Tibial nerve (tissue), 4 donors: ENCODE measurements at regions not wholly inside any gene's neighbourhood (a gene's known extent, or its start where the extent isn't known, plus 50 kb on each side); places are given as distances from the start of the nearest gene placed in this dataset.

Source experiments
- DNase-seq, 2 donors: peaks; one replicate each; pipeline ENCODE4 v3.0.0-alpha.2; 2019; ENCODE audit warnings: low spot score in 2 of 2
- H3K27ac ChIP-seq, 4 donors: fragments of 200-600 bp; sonication (generic) in 3 of 4; one replicate each; pipeline ENCODE4 v1.5.1; 2017 to 2019; ENCODE audit warnings: mild to moderate bottlenecking in 1 of 4
- H3K27me3 ChIP-seq, 2 donors: fragments of 200-600 bp; sonication (generic) in 1 of 2; one replicate each; pipeline versions ENCODE4 v1.5.1 to v1.6.0; 2017 to 2019
- H3K36me3 ChIP-seq, 3 donors: fragments of 200-600 bp; sonication (generic); one replicate each; pipeline ENCODE4 v1.5.1; 2018 to 2019
- H3K4me1 ChIP-seq, 4 donors: fragments of 200-600 bp; sonication (generic) in 3 of 4; one replicate each; pipeline ENCODE4 v1.5.1; 2017 to 2019
- H3K4me3 ChIP-seq, 4 donors: fragments of 200-600 bp; sonication (generic) in 3 of 4; one replicate each; pipeline ENCODE4 v1.5.1; 2017 to 2019; ENCODE audit warnings: mild to moderate bottlenecking in 1 of 4, moderate library complexity in 1 of 4
- H3K9me3 ChIP-seq, 4 donors: fragments of 200-600 bp; sonication (generic) in 3 of 4; one replicate each; pipeline ENCODE4 v1.5.1; 2017 to 2019
- EP300 ChIP-seq, 2 donors: sonication (generic); formaldehyde crosslinking; IDR thresholded peaks; one replicate each; pipeline ENCODE4 v1.6.1; 2017; ENCODE audit warnings: antibody characterized with exemption in 2 of 2, mild to moderate bottlenecking in 1 of 2
- POLR2A ChIP-seq, 2 donors: fragments of 450-650 bp; IDR thresholded peaks; one replicate each; pipeline ENCODE4 v1.6.1; 2017; ENCODE audit warnings: antibody characterized with exemption in 2 of 2, mild to moderate bottlenecking in 2 of 2, moderate library complexity in 2 of 2
- WGBS, 2 donors: methylation state at CpG; one replicate each; pipeline ENCODE4 v1.1.5; 2018; 5-methylcytosine and 5-hydroxymethylcytosine counted together
- TF ChIP-seq, protein P1 (sequence below), 5 experiments: fragments of 200-600 bp in 3 of 5; fragments of 450-650 bp in 2 of 5; sonication (generic) in 3 of 5; IDR thresholded peaks; one replicate each; pipeline ENCODE4 v1.5.1; 2016 to 2019; ENCODE audit warnings: antibody characterized with exemption in 5 of 5, mild to moderate bottlenecking in 3 of 5, moderate library complexity in 2 of 5

DNA sequence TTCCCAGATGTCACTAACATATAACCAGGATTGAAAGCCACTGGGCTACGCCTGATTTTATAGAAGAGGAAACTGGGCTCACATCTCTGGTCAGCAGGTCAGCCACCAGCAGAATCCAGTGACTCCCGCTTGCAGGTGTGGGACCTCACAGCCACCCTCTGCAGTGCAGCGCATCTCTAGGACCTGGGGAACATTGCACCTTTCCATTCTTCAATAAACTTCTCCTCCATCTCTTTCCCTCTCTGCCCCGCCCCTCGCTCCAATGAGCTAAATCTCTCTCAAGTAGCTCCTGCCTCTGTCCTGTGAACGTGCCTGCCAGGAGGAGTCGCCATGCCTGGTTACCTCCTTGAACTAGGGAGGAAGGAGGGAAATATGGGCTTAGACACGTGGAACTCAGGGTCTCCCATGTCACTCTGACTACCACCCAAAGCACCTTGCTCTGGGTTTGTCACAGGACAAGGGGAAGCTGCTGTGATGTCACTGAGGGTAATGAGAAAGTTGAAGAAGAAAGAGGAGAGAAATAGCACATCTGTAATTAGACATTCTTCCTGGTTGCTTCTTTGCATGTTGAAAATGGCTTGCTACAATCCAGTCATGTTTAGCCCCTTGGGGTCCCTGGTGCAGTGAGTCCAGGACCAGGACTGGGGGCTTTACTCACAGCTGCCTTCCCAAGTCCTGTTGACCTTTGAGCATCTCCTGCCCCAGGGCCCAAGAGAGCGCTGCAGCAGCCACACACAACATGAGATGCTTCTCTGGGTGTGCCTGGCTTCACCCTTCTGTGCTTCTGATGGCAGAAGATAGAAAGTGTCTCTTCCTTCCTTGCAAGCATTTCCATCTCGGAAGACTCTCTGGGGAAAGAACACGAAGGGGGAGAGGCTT lies 469.4 kb downstream of the PREX1 start:
- TF ChIP-seq EP300 (IDR thresholded peaks at IDR 0.05) = no peak
- TF ChIP-seq POLR2A (IDR thresholded peaks at IDR 0.05) = no peak
- TF ChIP-seq, protein P1, sequence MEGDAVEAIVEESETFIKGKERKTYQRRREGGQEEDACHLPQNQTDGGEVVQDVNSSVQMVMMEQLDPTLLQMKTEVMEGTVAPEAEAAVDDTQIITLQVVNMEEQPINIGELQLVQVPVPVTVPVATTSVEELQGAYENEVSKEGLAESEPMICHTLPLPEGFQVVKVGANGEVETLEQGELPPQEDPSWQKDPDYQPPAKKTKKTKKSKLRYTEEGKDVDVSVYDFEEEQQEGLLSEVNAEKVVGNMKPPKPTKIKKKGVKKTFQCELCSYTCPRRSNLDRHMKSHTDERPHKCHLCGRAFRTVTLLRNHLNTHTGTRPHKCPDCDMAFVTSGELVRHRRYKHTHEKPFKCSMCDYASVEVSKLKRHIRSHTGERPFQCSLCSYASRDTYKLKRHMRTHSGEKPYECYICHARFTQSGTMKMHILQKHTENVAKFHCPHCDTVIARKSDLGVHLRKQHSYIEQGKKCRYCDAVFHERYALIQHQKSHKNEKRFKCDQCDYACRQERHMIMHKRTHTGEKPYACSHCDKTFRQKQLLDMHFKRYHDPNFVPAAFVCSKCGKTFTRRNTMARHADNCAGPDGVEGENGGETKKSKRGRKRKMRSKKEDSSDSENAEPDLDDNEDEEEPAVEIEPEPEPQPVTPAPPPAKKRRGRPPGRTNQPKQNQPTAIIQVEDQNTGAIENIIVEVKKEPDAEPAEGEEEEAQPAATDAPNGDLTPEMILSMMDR (IDR thresholded peaks at IDR 0.05) = no peak
- Histone ChIP-seq H3K36me3 (no peaks in the 10 kb centered on the region), H3K27ac (no peak overlapping the region), H3K4me3 (no peak overlapping the region), H3K27me3 (no peaks in the 10 kb centered on the region), H3K9me3 (peaks cover 0 to 7% (median 0%) of the 10 kb centered on the region in 4 donors), H3K4me1 (no peaks in the 10 kb centered on the region)
- WGBS, 2 donors = 84 to 91% methylated on average over 10 to 11 of the region's 11 CpGs
- no peak for DNase-seq

- no peaks in the 10 kb centered on the region for H3K27me3 ChIP-seq
- peaks cover 0 to 7% (median 0%) of the 10 kb centered on the region in 4 donors for H3K9me3 ChIP-seq
- WGBS, 2 donors = 85 to 92% methylated on average over 4 of the region's 4 CpGs
- no peak overlapping the region for H3K4me3 ChIP-seq
- TF ChIP-seq POLR2A (IDR thresholded peaks at IDR 0.05) (no peak), EP300 (IDR thresholded peaks at IDR 0.05) (no peak)
- TF ChIP-seq, protein P1 (IDR thresholded peaks at IDR 0.05) = no peak
- H3K27ac ChIP-seq = no peak overlapping the region
- no peak for DNase-seq
- H3K36me3 ChIP-seq = no peaks in the 10 kb centered on the region
- no peaks in the 10 kb centered on the region for H3K4me1 ChIP-seq
These were observed 470.1 kb downstream of the PREX1 start for GRCh38 chr20:48357714-48358113.

DNA sequence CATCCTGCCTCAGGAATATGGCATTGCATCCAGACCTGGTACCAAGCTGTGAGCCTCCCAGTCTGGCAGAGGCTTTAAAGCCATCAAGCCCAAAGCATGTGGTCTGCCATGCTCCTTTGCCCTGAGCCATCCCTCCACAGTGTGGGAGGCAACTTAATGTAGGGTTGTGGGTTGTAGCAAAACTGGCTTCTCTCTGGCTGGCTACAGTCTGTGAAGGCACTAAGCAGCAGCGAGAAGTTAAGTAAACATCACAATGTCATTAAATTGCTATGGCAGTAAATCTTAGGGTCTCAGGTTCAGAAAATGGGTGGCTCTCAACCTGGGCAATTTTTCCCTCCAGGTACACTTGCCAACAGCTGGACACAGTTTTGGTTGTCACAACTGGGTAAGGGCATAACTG lies 472.9 kb downstream of the PREX1 start:
- TF ChIP-seq EP300 (IDR thresholded peaks at IDR 0.05) (no peak), POLR2A (IDR thresholded peaks at IDR 0.05) (no peak)
- TF ChIP-seq, protein P1 (IDR thresholded peaks at IDR 0.05) = no peak
- Histone ChIP-seq H3K27ac (no peak overlapping the region), H3K9me3 (peaks cover 0 to 7% (median 0%) of the 10 kb centered on the region in 4 donors), H3K4me3 (no peak overlapping the region), H3K4me1 (no peaks in the 10 kb centered on the region), H3K36me3 (no peaks in the 10 kb centered on the region), H3K27me3 (no peaks in the 10 kb centered on the region)
- no peak for DNase-seq
- 90 to 94% methylated on average over 1 of the region's 1 CpG for WGBS, 2 donors

DNA sequence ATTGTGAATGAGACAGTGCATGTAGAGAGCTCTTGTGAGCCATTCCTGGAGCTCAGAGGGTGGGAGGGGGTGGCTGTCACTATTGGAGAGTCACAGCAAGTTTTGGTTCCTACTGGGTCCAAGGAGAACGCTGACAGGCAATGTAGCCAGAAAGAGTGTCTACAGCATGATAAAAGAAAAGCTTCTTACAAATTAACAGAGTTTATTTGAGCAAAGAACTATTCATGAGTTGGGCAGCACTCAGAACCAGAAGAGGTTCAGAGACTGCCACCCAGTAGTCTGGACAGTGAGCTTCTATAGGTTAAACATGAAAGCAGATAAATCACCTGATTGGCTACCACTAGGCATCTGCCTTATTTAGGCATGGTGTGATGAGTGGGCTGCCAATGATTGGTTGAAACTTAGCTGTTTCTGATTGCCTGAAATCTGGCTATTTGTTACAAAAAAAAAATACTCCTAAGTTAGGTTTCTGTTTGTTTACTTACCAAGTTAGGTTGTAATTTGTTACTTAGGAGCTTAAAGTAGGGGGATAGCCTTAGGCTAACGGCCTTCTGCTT lies 473.4 kb downstream of the PREX1 start:
- 82 to 89% methylated on average over 2 of the region's 2 CpGs for WGBS, 2 donors
- H3K4me3 ChIP-seq = no peak overlapping the region
- TF ChIP-seq POLR2A (IDR thresholded peaks at IDR 0.05) = no peak
- TF ChIP-seq EP300 (IDR thresholded peaks at IDR 0.05) = no peak
- TF ChIP-seq, protein P1 (IDR thresholded peaks at IDR 0.05) = no peak
- no peak overlapping the region for H3K27ac ChIP-seq
- no peak for DNase-seq
- H3K36me3 ChIP-seq = no peaks in the 10 kb centered on the region
- H3K9me3 ChIP-seq = peaks cover 0 to 7% (median 0%) of the 10 kb centered on the region in 4 donors
- H3K4me1 ChIP-seq = no peaks in the 10 kb centered on the region
- no peaks in the 10 kb centered on the region for H3K27me3 ChIP-seq

DNA sequence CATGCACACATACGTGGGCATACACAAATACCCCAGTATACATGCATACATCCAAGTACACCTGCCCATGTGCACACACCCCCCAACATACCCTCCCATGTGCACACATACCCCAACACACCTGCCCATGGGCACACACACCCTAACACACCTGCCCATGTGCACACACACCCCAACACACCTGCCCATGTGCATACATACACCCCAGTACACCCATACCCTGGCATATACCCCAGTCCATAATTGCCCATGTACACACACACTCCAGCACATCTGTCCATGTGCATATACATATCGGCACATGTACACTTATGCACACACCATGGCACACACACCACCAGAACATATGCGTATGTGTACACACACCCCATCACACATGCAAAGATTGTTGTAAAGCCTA lies 475.2 kb downstream of the PREX1 start:
- 86 to 92% methylated on average over 3 of the region's 3 CpGs for WGBS, 2 donors
- Histone ChIP-seq H3K9me3 (peaks cover 0 to 10% (median 0%) of the 10 kb centered on the region in 4 donors), H3K27me3 (no peaks in the 10 kb centered on the region), H3K27ac (no peak overlapping the region), H3K4me3 (no peak overlapping the region), H3K4me1 (no peaks in the 10 kb centered on the region), H3K36me3 (no peaks in the 10 kb centered on the region)
- no peak for DNase-seq
- no peak for TF ChIP-seq POLR2A (IDR thresholded peaks at IDR 0.05)
- TF ChIP-seq EP300 (IDR thresholded peaks at IDR 0.05) = no peak
- TF ChIP-seq, protein P1 (IDR thresholded peaks at IDR 0.05) = no peak
